ENCODE measurements at regions not wholly inside any gene's neighbourhood (a gene's known extent, or its start where the extent isn't known, plus 50 kb on each side); places are given as distances from the start of the nearest gene placed in this dataset.

DNA sequence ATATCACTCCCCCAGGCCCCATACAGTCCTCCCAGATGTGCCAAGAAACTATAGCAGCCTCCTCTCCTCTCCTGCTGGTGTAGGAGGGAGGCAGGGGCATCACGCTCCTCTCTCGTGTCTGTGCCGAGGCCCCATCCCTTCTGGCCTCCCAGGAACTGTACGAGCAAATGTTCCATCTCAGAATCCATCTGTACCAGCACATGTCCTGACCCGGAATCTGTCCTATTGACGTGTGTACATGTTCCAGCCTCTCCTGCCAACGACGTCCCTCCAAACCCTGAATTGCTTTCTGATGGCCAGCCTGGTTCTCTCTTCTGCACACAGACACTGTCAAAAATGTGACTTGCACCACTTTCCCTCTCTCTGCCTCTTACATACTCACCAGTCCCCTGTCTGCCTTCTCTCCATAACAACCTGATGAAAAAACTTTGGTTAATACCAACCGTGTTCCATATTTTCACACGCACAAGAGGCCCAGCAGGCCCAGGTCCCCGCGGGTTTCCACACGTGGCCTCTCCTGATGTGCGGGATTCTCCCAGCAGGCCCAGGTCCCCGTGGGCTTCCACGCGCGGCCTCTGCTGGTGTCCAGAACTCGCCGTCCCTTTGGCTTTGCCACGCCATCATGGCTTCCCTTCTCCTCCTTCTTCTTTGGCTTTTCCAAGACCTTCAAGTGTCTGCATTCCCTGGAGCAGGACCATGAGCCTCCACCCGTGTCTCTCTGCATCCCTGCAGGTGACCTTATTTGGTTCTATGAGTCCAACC, 125.2 kb upstream of the THBS2 start:
- no peak overlapping the region for H3K4me3 ChIP-seq (ENCODE audit: low read depth, low read length)
- DNase-seq (ENCODE audit: low read depth) = no peak
- TF ChIP-seq CTCF (IDR thresholded peaks at IDR 0.05; ENCODE audit: insufficient read depth, low read depth, low read length) = no peak
- CTCF ChIA-PET = interaction anchor here (1.5 kb wide), 1 partner anchor 59 kb away, joined by 3 read pairs; no protein-coding TSS in a partner anchor
- no peaks in the 10 kb centered on the region for H3K36me3 ChIP-seq (ENCODE audit: control insufficient read depth, insufficient read depth, low read length)
- no peaks in the 10 kb centered on the region for H3K27me3 ChIP-seq (ENCODE audit: control insufficient read depth, insufficient read depth, low read length)
- POLR2A ChIA-PET = no interaction called here

- POLR2A ChIA-PET = no interaction called here
Measured at GRCh38 chr6:169376458-169376857, 122.8 kb upstream of the THBS2 start.

DNA sequence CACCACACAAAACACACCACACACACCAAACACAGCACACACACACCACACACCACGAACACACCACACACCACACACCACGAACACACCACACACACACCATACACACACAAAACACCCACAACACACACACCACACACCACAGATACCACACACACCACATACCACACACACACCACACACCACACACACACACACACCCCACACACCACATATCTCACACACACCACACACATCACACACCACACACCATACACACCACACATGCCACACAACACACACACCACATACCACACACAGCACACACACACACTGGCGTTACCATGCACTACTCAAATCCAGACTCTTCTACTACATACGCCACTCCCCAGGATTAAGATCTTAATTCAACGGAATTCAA, 118.9 kb upstream of the THBS2 start:
- no peak for TF ChIP-seq CTCF (IDR thresholded peaks at IDR 0.05; ENCODE audit: insufficient read depth, low read depth, low read length)

More at GRCh38 chr6:169376458-169376857, 122.8 kb upstream of the THBS2 start:
- TF ChIP-seq CTCF (IDR thresholded peaks at IDR 0.05; ENCODE audit: insufficient read depth, low read depth, low read length) = no peak
- H3K27me3 ChIP-seq (ENCODE audit: control insufficient read depth, insufficient read depth, low read length) = no peaks in the 10 kb centered on the region
- no peaks in the 10 kb centered on the region for H3K36me3 ChIP-seq (ENCODE audit: control insufficient read depth, insufficient read depth, low read length)
- no peak overlapping the region for H3K4me3 ChIP-seq (ENCODE audit: low read depth, low read length)
- CTCF ChIA-PET = no interaction called here
- no peak for DNase-seq (ENCODE audit: low read depth)

DNA sequence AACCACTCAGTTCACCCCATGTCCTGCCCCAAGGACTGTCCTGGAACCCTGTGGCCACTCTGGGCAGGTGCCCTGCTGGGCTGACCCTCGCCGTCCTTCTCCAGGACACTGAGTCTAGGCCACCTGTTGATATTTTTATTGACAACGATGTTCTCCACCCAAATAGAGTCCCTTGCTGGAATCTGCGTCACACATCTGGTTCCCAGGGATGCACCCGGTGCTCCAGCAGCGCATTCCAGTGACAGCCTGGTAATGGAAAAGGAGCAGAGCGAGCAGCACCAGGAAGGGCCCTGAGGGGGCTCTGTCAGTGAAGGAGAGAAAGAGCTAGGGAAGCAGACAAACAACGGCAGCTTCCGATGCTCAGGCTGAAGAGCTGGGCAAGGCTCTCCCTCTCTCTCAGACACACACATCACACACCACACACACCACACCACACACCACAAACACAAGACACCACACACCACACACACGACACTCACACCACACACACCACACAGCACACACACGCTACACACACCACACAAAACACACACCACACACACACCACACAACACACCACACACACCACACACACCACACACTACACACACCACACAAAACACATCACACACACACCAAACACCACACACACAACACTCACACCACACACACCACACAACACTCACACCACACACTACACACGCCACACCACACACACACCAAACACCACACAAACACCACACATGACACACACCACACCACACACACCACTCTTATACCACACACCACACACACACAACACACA, 117.9 kb upstream of the THBS2 start:
- Histone ChIP-seq H3K36me3 (ENCODE audit: control insufficient read depth, insufficient read depth, low read length) (no peaks in the 10 kb centered on the region), H3K4me3 (ENCODE audit: low read depth, low read length) (no peak overlapping the region), H3K27me3 (ENCODE audit: control insufficient read depth, insufficient read depth, low read length) (no peaks in the 10 kb centered on the region)
- DNase-seq (ENCODE audit: low read depth) = no peak
- ChIA-PET CTCF (interaction anchor here (0.6 kb wide), 1 partner anchor 74 kb away, joined by 3 read pairs; no protein-coding TSS in a partner anchor), POLR2A (no interaction called here)
- TF ChIP-seq CTCF (IDR thresholded peaks at IDR 0.05; ENCODE audit: insufficient read depth, low read depth, low read length) = no peak

More for the DNA sequence above, 118.9 kb upstream of the THBS2 start:
- DNase-seq (ENCODE audit: low read depth) = no peak
- no peak overlapping the region for H3K4me3 ChIP-seq (ENCODE audit: low read depth, low read length)
- no peaks in the 10 kb centered on the region for H3K27me3 ChIP-seq (ENCODE audit: control insufficient read depth, insufficient read depth, low read length)
- H3K36me3 ChIP-seq (ENCODE audit: control insufficient read depth, insufficient read depth, low read length) = no peaks in the 10 kb centered on the region
- ChIA-PET CTCF (no interaction called here), POLR2A (no interaction called here)

DNA sequence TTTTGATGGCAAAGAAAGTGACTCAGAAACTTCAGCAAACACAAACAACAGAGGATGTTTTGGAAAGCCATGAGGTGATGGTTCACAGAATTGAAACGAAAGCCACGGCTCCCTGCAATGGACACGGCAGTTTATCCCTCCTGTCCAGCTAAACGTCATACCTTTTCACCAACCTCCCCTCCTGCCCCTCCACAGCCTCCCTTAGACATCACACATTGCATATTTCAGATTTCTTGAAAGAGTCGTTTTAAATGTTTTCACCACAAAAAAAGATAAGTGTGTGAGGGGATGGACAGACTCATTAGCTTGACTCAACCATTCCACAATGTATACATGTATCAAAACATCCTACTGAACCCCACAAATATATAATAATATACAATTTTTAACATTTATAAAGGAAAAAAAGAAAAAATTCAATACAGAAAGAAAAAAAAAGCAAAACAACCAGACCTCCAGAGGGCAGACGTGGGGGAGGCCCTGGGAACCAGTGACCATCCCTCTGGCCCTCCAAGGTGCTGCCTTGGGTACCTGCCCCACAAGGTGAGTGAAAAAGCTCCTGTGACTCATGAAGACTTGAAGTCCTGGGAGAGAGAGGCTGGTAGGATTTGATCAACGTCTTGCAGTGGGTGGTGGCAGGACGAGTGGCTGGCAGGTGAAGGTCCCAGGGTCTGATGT, 117.2 kb upstream of the THBS2 start:
- no peaks in the 10 kb centered on the region for H3K27me3 ChIP-seq (ENCODE audit: control insufficient read depth, insufficient read depth, low read length)
- TF ChIP-seq CTCF (IDR thresholded peaks at IDR 0.05; ENCODE audit: insufficient read depth, low read depth, low read length) = no peak
- no peaks in the 10 kb centered on the region for H3K36me3 ChIP-seq (ENCODE audit: control insufficient read depth, insufficient read depth, low read length)
- ChIA-PET CTCF (interaction anchor here (0.6 kb wide), 1 partner anchor 73 kb away, joined by 3 read pairs; no protein-coding TSS in a partner anchor), POLR2A (no interaction called here)
- DNase-seq (ENCODE audit: low read depth) = no peak
- H3K4me3 ChIP-seq (ENCODE audit: low read depth, low read length) = no peak overlapping the region
